H9 (cell line): ENCODE measurements at regions not wholly inside any gene's neighbourhood (a gene's known extent, or its start where the extent isn't known, plus 50 kb on each side); places are given as distances from the start of the nearest gene placed in this dataset.
"Not testable (repeated sequence)": the region's sequence is repeated elsewhere in the genome, so short reads cannot be mapped to it uniquely, and the experiment has no call there.

ENCODE experiments used
- DNase-seq: peaks from one replicate; pipeline ENCODE4 v3.0.0-alpha.2; 2017
- H2AFZ ChIP-seq: one replicate; pipeline ENCODE4 v1.6.1; 2013; ENCODE audit warnings: mild to moderate bottlenecking, low read length, control low read depth, moderate library complexity
- H2AK5ac ChIP-seq: 2 replicates; pipeline ENCODE4 v1.6.1; 2013; ENCODE audit warnings: low read length, control low read depth, mixed read lengths; ENCODE audit not compliant: insufficient read length
- H2BK120ac ChIP-seq: one replicate; pipeline ENCODE4 v1.6.1; 2013; ENCODE audit warnings: low read depth, mild to moderate bottlenecking, low read length, control low read depth, inconsistent platforms; ENCODE audit not compliant: poor library complexity, severe bottlenecking
- H2BK12ac ChIP-seq: 2 replicates; pipeline ENCODE4 v1.6.1; 2013; ENCODE audit warnings: low read length, control low read depth, mixed read lengths, low read depth; ENCODE audit not compliant: insufficient read length
- H2BK15ac ChIP-seq: 2 replicates; pipeline ENCODE4 v1.6.1; 2013; ENCODE audit warnings: low read depth, low read length, control low read depth
- H2BK20ac ChIP-seq: one replicate; pipeline ENCODE4 v1.6.1; 2013; ENCODE audit warnings: low read depth, mild to moderate bottlenecking, low read length, control low read depth, inconsistent platforms; ENCODE audit not compliant: poor library complexity, severe bottlenecking
- H2BK5ac ChIP-seq: 2 replicates; pipeline ENCODE4 v1.6.1; 2013; ENCODE audit warnings: low read length, control low read depth, mixed read lengths; ENCODE audit not compliant: insufficient read length
- H3K14ac ChIP-seq: 2 replicates; pipeline ENCODE4 v1.6.1; 2013; ENCODE audit warnings: low read length, control low read depth; ENCODE audit not compliant: insufficient read depth
- H3K18ac ChIP-seq: 2 replicates; pipeline ENCODE4 v1.6.1; 2013; ENCODE audit warnings: low read depth, mild to moderate bottlenecking, mixed read lengths, low read length, control low read depth; ENCODE audit not compliant: insufficient read length
- H3K23ac ChIP-seq: 2 replicates; pipeline ENCODE4 v1.6.1; 2013; ENCODE audit warnings: low read length, control low read depth, mixed read lengths, low read depth; ENCODE audit not compliant: insufficient read length
- H3K23me2 ChIP-seq: 2 replicates; pipeline ENCODE4 v1.6.1; 2013; ENCODE audit warnings: low read depth, mild to moderate bottlenecking, mixed read lengths, low read length, control low read depth; ENCODE audit not compliant: insufficient read length, poor library complexity, severe bottlenecking
- H3K27ac ChIP-seq: 2 replicates; pipeline ENCODE4 v1.5.1; 2013; ENCODE audit warnings: low read length, control low read depth, mixed read lengths, low read depth; ENCODE audit not compliant: insufficient read length
- H3K27me3 ChIP-seq: 2 replicates; pipeline ENCODE4 v1.6.1; 2013; ENCODE audit warnings: low read length, control low read depth, inconsistent platforms; ENCODE audit not compliant: insufficient read depth
- H3K4ac ChIP-seq: 2 replicates; pipeline ENCODE4 v1.6.1; 2013; ENCODE audit warnings: low read depth, mild to moderate bottlenecking, control low read depth, inconsistent platforms, low read length, moderate library complexity
- H3K4me1 ChIP-seq: 2 replicates; pipeline ENCODE4 v1.6.1; 2013; ENCODE audit warnings: low read length, control low read depth, inconsistent platforms; ENCODE audit not compliant: insufficient read depth
- H3K4me2 ChIP-seq: 2 replicates; pipeline ENCODE4 v1.6.1; 2013; ENCODE audit warnings: low read length, control low read depth, mixed read lengths; ENCODE audit not compliant: insufficient read length, insufficient read depth
- H3K56ac ChIP-seq: 2 replicates; pipeline ENCODE4 v1.6.1; 2013; ENCODE audit warnings: low read depth, mild to moderate bottlenecking, mixed read lengths, low read length, control low read depth; ENCODE audit not compliant: insufficient read length
- H3K79me1 ChIP-seq: 2 replicates; pipeline ENCODE4 v1.6.1; 2013; ENCODE audit warnings: low read depth, mild to moderate bottlenecking, moderate library complexity, low read length, control low read depth, inconsistent platforms; ENCODE audit not compliant: insufficient read depth, poor library complexity, severe bottlenecking
- H3K79me2 ChIP-seq: 2 replicates; pipeline ENCODE4 v1.6.1; 2013; ENCODE audit warnings: low read length, control low read depth, inconsistent platforms; ENCODE audit not compliant: insufficient read depth
- H3K9ac ChIP-seq: 2 replicates; pipeline ENCODE4 v1.6.1; 2013; ENCODE audit warnings: low read length, control low read depth, mixed read lengths; ENCODE audit not compliant: insufficient read length; ENCODE audit errors: extremely low read depth
- H3K9me3 ChIP-seq: one replicate; pipeline ENCODE4 v1.6.1; 2013; ENCODE audit warnings: low read depth, low read length, inconsistent platforms; ENCODE audit not compliant: control insufficient read depth
- H3T11ph ChIP-seq: one replicate; pipeline ENCODE4 v1.6.1; 2013; ENCODE audit warnings: mild to moderate bottlenecking, low read length, control low read depth, inconsistent platforms
- H4K20me1 ChIP-seq: one replicate; pipeline ENCODE4 v1.6.1; 2013; ENCODE audit not compliant: control insufficient read depth, insufficient read length, insufficient read depth
- H4K5ac ChIP-seq: 2 replicates; pipeline ENCODE4 v1.6.1; 2013; ENCODE audit warnings: low read depth, mild to moderate bottlenecking, mixed read lengths, low read length, control low read depth; ENCODE audit not compliant: insufficient read length
- H4K8ac ChIP-seq: replicated peaks from 2 replicates; pipeline ENCODE4 v1.6.1; 2013; ENCODE audit warnings: low read length, control low read depth, mixed read lengths, low read depth; ENCODE audit not compliant: insufficient read length
- H4K91ac ChIP-seq: 2 replicates; pipeline ENCODE4 v1.6.1; 2013; ENCODE audit warnings: low read depth, mild to moderate bottlenecking, moderate library complexity, mixed read lengths, low read length, control low read depth; ENCODE audit not compliant: insufficient read length
- H3K27ac Mint-ChIP-seq, 3 experiments: 2 replicates in 2 of 3; 3 replicates in 1 of 3; pipeline ENCODE4 v1.8.0; 2020 to 2021; ENCODE audit warnings: mixed read lengths in 3 of 3, mild to moderate bottlenecking in 1 of 3, moderate library complexity in 1 of 3
- H3K27me3 Mint-ChIP-seq: 2 replicates; pipeline ENCODE4 v1.8.0; 2021; ENCODE audit warnings: low read depth, mild to moderate bottlenecking, moderate library complexity, mixed read lengths
- H3K36me3 Mint-ChIP-seq, 3 experiments: 2 replicates in 2 of 3; 3 replicates in 1 of 3; pipeline ENCODE4 v1.8.0; 2020 to 2021; ENCODE audit warnings: low read depth in 3 of 3, mixed read lengths in 3 of 3; ENCODE audit not compliant: insufficient read depth in 1 of 3
- H3K4me1 Mint-ChIP-seq, 2 experiments: 2 replicates each; pipeline ENCODE4 v1.8.0; 2020; ENCODE audit warnings: mixed read lengths in 2 of 2
- H3K4me3 Mint-ChIP-seq, 2 experiments: 2 replicates in 1 of 2; 3 replicates in 1 of 2; pipeline ENCODE4 v1.8.0; 2020 to 2021; ENCODE audit warnings: mild to moderate bottlenecking in 2 of 2, mixed read lengths in 2 of 2, moderate library complexity in 1 of 2
- H3K9me3 Mint-ChIP-seq, 2 experiments: 2 replicates in 1 of 2; 3 replicates in 1 of 2; pipeline ENCODE4 v1.8.0; 2020; ENCODE audit warnings: mild to moderate bottlenecking in 2 of 2, mixed read lengths in 2 of 2, moderate library complexity in 1 of 2
- WGBS: extraction: QIAGEN DNeasy Blood & Tissue Kit; methylation state at CpG from one replicate; pipeline ENCODE4 v1.1.7; 2013; ENCODE audit warnings: missing lambda C conversion rate, low lambda C conversion rate, mixed read lengths; ENCODE audit not compliant: insufficient read length; ENCODE audit errors: extremely low coverage; 5-methylcytosine and 5-hydroxymethylcytosine counted together
- TF ChIP-seq, protein P1 (sequence below): fragments of 200-600 bp; sonication (generic); conservative IDR thresholded peaks from 3 replicates; pipeline ENCODE4 v1.8.0; 2021; ENCODE audit warnings: antibody characterized with exemption, mild to moderate bottlenecking

DNA sequence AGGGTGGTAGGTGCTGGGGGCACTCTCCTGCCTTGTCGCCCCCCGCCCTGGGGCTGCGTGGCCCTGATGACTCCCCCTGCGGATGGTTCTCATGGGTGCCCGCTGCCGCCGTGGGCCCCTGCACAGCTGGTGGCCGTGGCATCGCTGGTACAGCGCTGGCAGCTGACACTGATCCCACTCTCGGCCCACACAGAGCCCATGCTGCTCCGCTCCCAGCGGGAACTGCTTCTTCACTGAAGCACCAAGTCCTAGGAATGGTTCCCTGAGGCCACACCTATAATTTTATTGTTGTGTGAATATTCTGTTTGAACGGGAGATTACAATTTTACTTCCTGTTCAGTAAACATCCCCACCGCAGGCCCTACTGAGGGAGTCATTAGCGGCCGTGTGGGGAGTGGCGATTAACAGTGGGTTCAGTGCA, 138.6 kb upstream of the NKX1-1 start:
- Histone ChIP-seq H3K23ac (no peak overlapping the region), H3K4me2 (no peak overlapping the region), H3K79me1 (no peaks in the 10 kb centered on the region), H3K27me3 (no peaks in the 10 kb centered on the region), H3K9me3 (no peaks in the 10 kb centered on the region), H2BK12ac (no peak overlapping the region), H2BK20ac (no peak overlapping the region), H3K4ac (no peak overlapping the region), H2BK15ac (no peak overlapping the region), H4K20me1 (no peaks in the 10 kb centered on the region), H4K91ac (no peak overlapping the region), H3K14ac (no peak overlapping the region), H3K23me2 (no peaks in the 10 kb centered on the region), H3K18ac (no peak overlapping the region), H3T11ph (no peak overlapping the region), H3K27ac (no peak overlapping the region), H3K79me2 (no peaks in the 10 kb centered on the region), H2AFZ (no peak overlapping the region), H4K8ac (no peak overlapping the region), H4K5ac (no peak overlapping the region), H3K9ac (no peak overlapping the region), H3K4me1 (no peaks in the 10 kb centered on the region), H2BK120ac (no peak overlapping the region), H2BK5ac (no peak overlapping the region), H2AK5ac (no peak overlapping the region), H3K56ac (no peak overlapping the region)
- Mint-ChIP-seq H3K4me3 (no peak overlapping the region), H3K36me3 (no peaks in the 10 kb centered on the region), H3K9me3 (no peaks in the 10 kb centered on the region), H3K27ac (no peak overlapping the region), H3K4me1 (peaks cover 5 to 13% of the 10 kb centered on the region in 2 experiments; a peak in 3 of 4 replicates), H3K27me3 (peaks cover 17% of the 10 kb centered on the region)
- DNase-seq = no peak
- TF ChIP-seq, protein P1, sequence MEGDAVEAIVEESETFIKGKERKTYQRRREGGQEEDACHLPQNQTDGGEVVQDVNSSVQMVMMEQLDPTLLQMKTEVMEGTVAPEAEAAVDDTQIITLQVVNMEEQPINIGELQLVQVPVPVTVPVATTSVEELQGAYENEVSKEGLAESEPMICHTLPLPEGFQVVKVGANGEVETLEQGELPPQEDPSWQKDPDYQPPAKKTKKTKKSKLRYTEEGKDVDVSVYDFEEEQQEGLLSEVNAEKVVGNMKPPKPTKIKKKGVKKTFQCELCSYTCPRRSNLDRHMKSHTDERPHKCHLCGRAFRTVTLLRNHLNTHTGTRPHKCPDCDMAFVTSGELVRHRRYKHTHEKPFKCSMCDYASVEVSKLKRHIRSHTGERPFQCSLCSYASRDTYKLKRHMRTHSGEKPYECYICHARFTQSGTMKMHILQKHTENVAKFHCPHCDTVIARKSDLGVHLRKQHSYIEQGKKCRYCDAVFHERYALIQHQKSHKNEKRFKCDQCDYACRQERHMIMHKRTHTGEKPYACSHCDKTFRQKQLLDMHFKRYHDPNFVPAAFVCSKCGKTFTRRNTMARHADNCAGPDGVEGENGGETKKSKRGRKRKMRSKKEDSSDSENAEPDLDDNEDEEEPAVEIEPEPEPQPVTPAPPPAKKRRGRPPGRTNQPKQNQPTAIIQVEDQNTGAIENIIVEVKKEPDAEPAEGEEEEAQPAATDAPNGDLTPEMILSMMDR = no peak
- WGBS = no CpG with 5 or more reads among the region's 18 CpGs

DNA sequence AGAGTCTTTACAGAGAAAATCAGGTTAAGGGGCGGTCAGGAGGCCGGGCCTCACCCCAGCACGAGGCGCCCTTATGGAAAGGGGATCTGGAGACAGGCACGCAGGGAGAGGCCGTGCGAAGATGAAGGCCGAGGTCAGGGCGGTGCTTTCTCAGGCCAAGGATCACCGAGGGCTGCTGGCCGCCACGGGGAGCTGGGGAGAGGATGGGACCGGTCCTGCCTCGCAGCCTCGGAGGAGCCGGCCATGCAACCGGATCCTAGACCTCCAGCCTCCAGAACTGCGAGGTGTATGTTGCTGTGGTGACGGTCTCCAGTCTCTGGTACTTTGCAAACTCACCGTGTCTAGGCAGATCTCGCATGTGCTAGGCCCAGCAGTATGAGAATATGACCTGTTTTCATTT, 138.2 kb upstream of the NKX1-1 start:
- not testable (repeated sequence) for H3K79me2 ChIP-seq, H3K14ac ChIP-seq, H3K27ac Mint-ChIP-seq, H2BK5ac ChIP-seq, H3K4me1 ChIP-seq, H3K36me3 Mint-ChIP-seq, H2BK15ac ChIP-seq, H2BK120ac ChIP-seq, H2AK5ac ChIP-seq, DNase-seq, H4K8ac ChIP-seq, H3K23me2 ChIP-seq, H3K4me2 ChIP-seq, H3K9me3 Mint-ChIP-seq, H3K23ac ChIP-seq, H2BK12ac ChIP-seq, H3K9ac ChIP-seq, H3T11ph ChIP-seq, H3K4ac ChIP-seq, H3K27me3 ChIP-seq, H3K56ac ChIP-seq, H3K27ac ChIP-seq, H3K4me3 Mint-ChIP-seq, H3K79me1 ChIP-seq, H3K18ac ChIP-seq, H2BK20ac ChIP-seq, H2AFZ ChIP-seq, H4K5ac ChIP-seq, H3K9me3 ChIP-seq, H4K20me1 ChIP-seq, H4K91ac ChIP-seq
- Mint-ChIP-seq H3K27me3 (peaks cover 17% of the 10 kb centered on the region), H3K4me1 (peaks cover 5 to 14% of the 10 kb centered on the region in 2 experiments; a peak in 3 of 4 replicates)
- WGBS = no CpG with 5 or more reads among the region's 21 CpGs
